ENCODE measurements at regions not wholly inside any gene's neighbourhood (a gene's known extent, or its start where the extent isn't known, plus 50 kb on each side); places are given as distances from the start of the nearest gene placed in this dataset.

- peaks cover 0 to 7% of the 10 kb centered on the region in 2 donors for H3K9me3 ChIP-seq
- TF ChIP-seq CTCF (IDR thresholded peaks at IDR 0.05) = no peak
- no peak for DNase-seq (ENCODE audit: low spot score)
Measured at GRCh38 chr5:110844251-110844650, 105.4 kb downstream of the SLC25A46 start.

DNA sequence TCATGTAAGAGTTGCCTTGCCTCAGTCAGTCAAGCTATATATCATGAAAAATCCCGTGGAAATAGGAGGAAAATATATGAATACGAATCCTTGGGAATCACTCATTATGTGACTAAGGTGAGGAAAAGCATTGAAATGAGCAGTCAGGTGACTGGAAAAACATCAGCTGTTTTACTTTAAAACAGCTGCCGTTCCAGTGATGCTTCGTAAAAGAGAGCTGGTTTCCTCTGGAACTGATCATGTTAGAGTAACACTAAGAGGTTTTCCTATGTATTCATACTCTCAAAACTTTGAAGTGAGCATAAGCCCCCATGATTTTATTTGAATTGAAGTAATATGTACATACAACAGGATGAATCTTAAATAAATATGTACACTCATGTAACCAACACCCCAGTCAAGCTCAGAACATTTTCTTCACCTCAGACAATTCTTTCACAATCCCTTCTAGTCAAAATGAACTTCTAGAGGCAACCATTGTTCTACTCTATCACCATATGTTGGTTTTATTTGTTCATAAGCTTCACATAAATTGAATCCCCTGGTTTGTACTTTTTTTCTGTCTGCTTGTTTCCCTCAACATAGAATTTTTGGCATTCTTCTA, 107.7 kb downstream of the SLC25A46 start:
- TF ChIP-seq CTCF (IDR thresholded peaks at IDR 0.05) = no peak
- peaks cover 0 to 7% of the 10 kb centered on the region in 2 donors for H3K9me3 ChIP-seq

More at GRCh38 chr5:110844251-110844650, 105.4 kb downstream of the SLC25A46 start:
- no peaks in the 10 kb centered on the region for H3K36me3 ChIP-seq
- H3K27ac ChIP-seq = no peak overlapping the region
- H3K27me3 ChIP-seq = no peaks in the 10 kb centered on the region
- no peak overlapping the region for H3K4me3 ChIP-seq
- H3K4me1 ChIP-seq = no peaks in the 10 kb centered on the region

DNA sequence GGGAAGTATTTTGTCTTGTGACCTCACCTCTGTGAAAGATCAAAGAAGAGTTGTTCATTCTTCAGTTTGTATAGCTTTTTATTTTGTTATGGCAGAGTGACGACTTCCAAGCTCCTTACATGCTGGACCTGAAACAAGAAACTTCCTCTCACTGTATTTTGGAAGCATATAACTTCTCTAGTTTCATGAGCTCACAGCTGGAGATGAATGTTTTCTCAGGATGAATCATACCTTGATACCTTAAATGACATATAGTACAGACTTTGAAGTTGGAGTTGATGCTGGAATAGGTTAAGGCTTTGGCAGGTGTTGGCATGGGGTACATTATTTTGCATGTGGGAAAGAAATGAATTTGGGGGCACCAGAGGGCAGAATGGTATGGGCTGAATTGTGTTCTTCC, 112.5 kb downstream of the SLC25A46 start:
- H3K36me3 ChIP-seq = no peaks in the 10 kb centered on the region
- no peak for DNase-seq (ENCODE audit: low spot score)

More for the DNA sequence above, 107.7 kb downstream of the SLC25A46 start:
- H3K36me3 ChIP-seq = no peaks in the 10 kb centered on the region
- no peak overlapping the region for H3K27ac ChIP-seq
- no peak for DNase-seq (ENCODE audit: low spot score)
- H3K4me3 ChIP-seq = no peak overlapping the region
- H3K27me3 ChIP-seq = no peaks in the 10 kb centered on the region
- no peaks in the 10 kb centered on the region for H3K4me1 ChIP-seq

DNA sequence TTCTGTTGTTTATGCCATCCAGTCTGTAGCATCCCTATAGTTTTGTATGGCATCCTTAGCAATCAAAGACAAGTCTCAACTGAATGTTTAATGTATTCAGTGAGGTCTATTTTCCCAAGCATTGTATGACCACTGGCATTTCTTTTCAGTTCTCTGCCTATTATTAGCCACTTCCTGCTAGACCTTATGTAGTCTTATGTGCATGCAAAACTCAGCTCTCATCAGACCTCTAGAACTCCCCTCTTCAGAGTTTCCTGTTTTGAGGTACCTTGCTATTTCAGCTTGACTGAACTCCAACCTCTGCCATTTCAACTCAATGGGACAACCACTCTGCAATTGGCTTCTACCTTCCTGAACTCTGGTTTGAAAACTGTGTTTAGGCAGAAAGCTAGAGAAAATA, 113.2 kb downstream of the SLC25A46 start:
- Histone ChIP-seq H3K36me3 (no peaks in the 10 kb centered on the region), H3K4me1 (no peaks in the 10 kb centered on the region), H3K27ac (no peak overlapping the region), H3K27me3 (no peaks in the 10 kb centered on the region), H3K4me3 (no peak overlapping the region), H3K9me3 (peaks cover 0 to 7% of the 10 kb centered on the region in 2 donors)
- no peak for DNase-seq (ENCODE audit: low spot score)
- TF ChIP-seq CTCF (IDR thresholded peaks at IDR 0.05) = no peak

More for the DNA sequence above, 112.5 kb downstream of the SLC25A46 start:
- no peaks in the 10 kb centered on the region for H3K4me1 ChIP-seq
- peaks cover 0 to 7% of the 10 kb centered on the region in 2 donors for H3K9me3 ChIP-seq
- H3K27me3 ChIP-seq = no peaks in the 10 kb centered on the region
- H3K27ac ChIP-seq = no peak overlapping the region
- no peak overlapping the region for H3K4me3 ChIP-seq
- no peak for TF ChIP-seq CTCF (IDR thresholded peaks at IDR 0.05)

GRCh38 chr5:110852541-110852940, 113.7 kb downstream of the SLC25A46 start:
- H3K4me1 ChIP-seq = no peaks in the 10 kb centered on the region
- DNase-seq (ENCODE audit: low spot score) = no peak

More at GRCh38 chr5:110852541-110852940, 113.7 kb downstream of the SLC25A46 start:
- Histone ChIP-seq H3K27me3 (no peaks in the 10 kb centered on the region), H3K4me3 (no peak overlapping the region), H3K27ac (no peak overlapping the region), H3K9me3 (peaks cover 0 to 7% of the 10 kb centered on the region in 2 donors), H3K36me3 (no peaks in the 10 kb centered on the region)
- no peak for TF ChIP-seq CTCF (IDR thresholded peaks at IDR 0.05)

Data from right atrium auricular region (tissue), 2 donors.